ENCODE measurements at regions not wholly inside any gene's neighbourhood (a gene's known extent, or its start where the extent isn't known, plus 50 kb on each side); places are given as distances from the start of the nearest gene placed in this dataset.
A peak's percentile ranks its signal among the peaks of the same experiment; 100 is the strongest.

GRCh38 chr4:22573198-22573597 lies 57.3 kb upstream of the ADGRA3 start:
- TF ChIP-seq POLR2A (IDR thresholded peaks at IDR 0.05) (no peak), POLR2AphosphoS5 (IDR thresholded peaks at IDR 0.05) (peak in 1 of 4 donors; percentile 27), EP300 (IDR thresholded peaks at IDR 0.05) (no peak)
- TF ChIP-seq, protein P1, sequence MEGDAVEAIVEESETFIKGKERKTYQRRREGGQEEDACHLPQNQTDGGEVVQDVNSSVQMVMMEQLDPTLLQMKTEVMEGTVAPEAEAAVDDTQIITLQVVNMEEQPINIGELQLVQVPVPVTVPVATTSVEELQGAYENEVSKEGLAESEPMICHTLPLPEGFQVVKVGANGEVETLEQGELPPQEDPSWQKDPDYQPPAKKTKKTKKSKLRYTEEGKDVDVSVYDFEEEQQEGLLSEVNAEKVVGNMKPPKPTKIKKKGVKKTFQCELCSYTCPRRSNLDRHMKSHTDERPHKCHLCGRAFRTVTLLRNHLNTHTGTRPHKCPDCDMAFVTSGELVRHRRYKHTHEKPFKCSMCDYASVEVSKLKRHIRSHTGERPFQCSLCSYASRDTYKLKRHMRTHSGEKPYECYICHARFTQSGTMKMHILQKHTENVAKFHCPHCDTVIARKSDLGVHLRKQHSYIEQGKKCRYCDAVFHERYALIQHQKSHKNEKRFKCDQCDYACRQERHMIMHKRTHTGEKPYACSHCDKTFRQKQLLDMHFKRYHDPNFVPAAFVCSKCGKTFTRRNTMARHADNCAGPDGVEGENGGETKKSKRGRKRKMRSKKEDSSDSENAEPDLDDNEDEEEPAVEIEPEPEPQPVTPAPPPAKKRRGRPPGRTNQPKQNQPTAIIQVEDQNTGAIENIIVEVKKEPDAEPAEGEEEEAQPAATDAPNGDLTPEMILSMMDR (IDR thresholded peaks at IDR 0.05), result no peak

All from sigmoid colon (tissue), 4 donors.